Stimulated activated CD4-positive, alpha-beta T cell treated with anti-CD3 and anti-CD28 coated beads, TNF-alpha, amount 100 ng/mL, for 24 hours (primary cell): ENCODE measurements at regions not wholly inside any gene's neighbourhood (a gene's known extent, or its start where the extent isn't known, plus 50 kb on each side); places are given as distances from the start of the nearest gene placed in this dataset.
"Not testable (repeated sequence)": the region's sequence is repeated elsewhere in the genome, so short reads cannot be mapped to it uniquely, and the experiment has no call there.

Experiments
- DNase-seq, 3 experiments: peaks; one replicate each; pipeline ENCODE4 v3.0.0-alpha.2; 2020; ENCODE audit warnings: low read depth in 3 of 3

DNA sequence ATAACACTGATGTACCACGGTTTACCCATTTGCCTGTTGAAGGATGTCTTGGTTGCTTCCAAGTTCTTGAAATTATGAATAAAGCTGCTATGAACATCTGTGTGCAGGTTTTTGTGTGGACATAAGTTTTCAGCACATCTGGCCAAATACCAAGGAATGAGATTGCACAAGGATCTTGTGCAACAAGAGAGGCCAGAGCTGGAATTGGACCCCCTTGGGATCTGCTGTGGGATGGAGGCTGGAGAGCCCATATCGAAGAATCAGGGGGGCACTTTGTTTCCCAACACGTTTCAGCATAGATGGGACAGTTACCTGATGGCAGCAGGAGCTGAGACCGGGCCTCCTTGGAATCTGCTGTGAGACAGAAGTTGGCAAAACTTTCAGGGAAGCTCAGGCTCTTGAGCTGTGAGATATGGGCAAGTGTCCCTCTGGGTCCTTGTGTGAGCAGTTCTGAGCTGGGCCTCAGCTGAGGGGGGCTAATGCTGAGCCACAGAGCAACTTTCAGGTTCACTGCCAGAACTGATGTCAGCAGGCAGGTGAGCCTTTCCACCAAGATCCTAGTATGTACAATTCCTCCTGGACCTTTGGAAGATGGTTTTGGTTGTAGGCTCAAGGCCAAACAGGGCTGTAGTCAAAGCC, 115.2 kb upstream of the RAB18 start:
- no peak for DNase-seq

DNA sequence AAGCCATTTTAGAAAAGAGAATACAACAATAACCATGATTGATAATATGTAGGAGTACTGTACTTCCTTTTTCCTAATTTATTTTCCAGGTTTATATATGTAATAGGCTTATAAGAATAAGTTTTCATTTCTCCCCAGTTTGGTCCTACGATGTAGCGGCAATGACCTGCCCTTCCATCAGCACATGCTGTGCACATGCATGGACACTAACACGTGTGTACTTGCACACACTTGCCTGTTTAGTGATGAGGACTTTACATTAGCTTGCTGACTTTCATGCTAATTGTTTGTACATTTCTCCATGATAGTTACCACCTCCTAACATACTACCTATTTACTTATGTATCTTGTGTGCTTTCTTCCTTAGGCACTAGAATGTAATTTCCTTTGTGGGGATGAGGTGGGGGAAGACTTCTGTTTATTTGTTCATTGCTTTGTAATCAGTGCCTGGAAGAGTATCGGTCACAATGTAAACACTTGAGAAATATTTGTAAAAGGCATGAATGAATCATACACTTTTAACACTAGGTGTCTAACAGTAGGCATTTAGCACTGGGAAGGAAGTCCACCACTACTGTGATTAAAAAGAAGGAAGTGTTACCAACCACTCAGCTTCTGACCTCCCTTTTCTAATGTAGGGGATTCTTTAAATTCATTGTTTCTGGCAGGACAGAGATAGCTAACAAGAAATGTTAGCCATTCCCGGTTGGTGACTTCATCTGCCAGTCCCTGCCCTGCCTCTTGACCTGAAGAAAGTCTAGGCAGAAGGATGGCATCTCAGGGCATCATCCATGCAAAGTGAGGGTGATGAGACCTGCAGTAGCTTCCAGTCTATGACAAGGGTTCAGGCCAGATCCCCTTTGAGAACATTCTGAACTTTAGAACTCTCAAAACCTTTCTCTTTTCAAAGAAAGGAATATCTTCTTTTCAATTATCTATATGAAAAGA, 120.2 kb upstream of the RAB18 start:
- no peak for DNase-seq

DNA sequence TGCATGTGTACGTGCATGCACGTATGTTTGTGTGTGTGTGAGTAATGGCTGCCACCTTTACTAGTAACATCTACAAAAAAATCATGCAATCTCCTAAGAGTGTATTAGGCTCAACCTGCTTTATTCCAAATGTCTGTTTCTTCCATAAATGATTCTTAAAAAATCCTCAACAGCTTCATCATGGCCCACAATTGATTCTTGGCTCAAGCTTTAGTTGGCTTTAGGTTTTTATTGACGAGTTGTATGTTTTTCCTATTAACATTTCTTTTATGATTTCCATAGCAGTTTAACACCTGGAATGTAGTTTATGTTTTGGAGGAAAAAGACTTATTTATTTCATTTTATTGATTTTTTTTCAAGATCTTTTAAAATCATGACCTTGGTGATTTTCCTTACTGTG, 121.9 kb upstream of the RAB18 start:
- no peak for DNase-seq

DNA sequence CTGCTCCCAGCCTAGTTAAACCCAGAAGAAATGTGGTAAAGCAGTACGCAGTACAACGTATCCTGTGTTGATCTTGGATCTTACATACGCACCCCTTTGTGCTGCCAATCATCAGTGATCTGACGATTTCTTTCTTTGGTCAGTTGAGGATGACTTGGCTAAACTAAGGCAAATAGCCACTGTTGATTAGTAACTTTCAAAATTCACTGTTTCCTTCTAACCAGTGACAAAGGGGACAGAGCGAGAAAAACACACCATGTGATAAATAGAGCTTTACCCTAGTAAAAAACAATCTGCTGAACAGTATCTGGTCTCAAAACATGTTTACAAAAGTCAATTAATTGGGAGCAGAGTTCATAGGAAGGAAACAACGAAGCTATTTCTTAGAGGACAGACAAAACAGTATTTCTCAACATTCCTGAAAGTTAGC, 123.2 kb upstream of the RAB18 start:
- no peak for DNase-seq

DNA sequence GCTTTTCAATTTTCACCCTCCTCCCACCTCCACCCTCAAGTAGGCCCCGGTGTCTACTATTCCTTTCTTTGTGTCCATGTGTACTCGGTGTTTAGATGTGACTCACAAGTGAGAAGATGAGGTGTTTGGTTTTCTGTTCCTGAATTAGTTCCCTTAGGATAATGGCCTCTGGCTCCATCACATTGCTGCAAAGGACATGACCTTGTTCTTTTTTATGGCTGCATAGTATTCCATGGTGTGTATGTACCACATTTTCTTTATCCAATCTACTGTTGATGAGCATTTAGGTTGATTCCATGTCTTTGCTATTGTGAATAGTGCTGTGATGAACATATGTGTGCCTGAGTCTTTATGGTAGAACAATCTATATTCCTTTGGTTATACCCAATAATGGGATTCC, 125.1 kb upstream of the RAB18 start:
- not testable (repeated sequence) for DNase-seq

DNA sequence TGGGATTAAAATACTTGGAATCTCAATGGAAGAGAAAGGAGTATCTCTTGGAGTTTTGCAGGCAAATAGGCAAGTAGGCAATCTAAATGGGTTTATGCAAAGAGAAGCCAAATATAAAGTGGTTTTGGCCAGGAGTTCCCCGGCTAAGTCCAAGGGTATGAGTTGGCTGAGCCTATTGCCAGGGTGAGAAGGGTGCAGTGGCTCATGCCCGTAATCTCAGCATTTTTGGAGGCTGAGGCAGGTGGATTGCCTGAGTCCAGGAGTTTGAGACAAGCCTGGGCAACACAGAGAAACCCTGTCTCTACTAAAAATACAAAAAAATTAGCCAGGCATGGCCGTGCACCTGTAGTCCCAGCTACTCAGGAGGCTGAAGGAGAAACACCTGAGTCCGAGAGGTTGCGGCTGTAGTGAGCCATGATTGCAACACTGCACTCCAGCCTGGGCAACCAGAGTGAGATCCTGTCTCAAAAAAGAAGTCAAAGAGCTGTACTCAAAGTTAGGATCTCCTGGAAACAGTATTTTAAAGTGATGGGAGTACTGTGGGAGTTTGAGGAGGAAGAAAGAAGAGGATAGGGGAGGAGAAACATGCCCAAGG, 130.4 kb upstream of the RAB18 start:
- DNase-seq, result no peak

DNA sequence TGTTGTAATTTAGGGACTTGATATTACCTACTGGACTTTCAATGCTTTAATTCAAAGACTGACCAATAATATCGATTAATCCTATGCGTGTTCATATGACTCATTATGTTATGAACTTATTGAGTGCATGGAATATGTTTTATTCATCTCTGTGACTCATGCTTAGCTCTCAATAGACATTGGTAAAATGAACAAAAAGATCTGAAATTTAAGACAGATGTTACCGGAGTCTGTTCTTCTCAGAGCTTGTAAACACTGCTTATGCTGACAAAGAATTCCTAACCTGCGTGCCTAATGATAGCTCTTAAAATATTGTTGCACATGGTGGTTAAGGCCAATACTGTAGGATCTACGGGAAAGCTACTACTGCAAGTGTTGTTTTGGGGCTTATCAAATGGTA, 131.5 kb upstream of the ACBD5 start:
- DNase-seq, result no peak

DNA sequence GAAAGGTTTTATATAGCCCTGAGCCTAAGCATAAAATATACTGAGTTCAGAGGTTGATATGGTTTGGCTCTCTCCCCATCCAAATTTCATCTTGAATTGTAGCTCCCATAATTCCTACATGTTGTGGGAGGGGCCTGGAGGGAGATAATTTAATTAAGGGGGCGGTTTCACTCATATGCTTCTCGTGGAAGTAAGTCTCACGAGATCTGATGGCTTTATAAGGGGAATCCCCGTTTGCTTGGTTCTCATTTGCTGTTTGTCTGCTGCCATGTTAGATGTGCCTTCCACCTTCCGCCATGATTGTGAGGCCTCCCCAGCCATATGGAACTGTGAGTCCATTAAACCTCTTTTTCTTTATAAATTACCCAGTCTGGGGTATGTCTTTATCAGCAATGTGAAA, 130.8 kb upstream of the ACBD5 start:
- not testable (repeated sequence) for DNase-seq

DNA sequence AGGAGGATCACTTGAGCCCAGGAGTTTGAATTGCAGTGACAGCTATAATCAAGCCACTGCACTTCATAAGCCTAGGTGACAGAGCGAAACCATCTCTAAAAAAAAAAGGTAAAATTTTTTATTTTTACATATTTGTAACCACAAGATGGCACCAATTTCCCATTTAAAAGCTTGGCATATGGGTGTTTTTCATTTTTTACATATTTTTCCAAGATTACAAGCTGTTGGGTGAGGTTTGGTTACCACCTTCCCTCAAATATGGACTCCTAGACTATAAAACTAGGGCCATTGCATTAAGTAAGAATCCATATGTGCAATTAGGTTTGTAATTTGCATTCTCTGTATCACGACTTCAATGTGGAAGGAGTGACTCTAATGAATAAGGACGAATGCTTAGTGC, 129.3 kb upstream of the ACBD5 start:
- no peak for DNase-seq

DNA sequence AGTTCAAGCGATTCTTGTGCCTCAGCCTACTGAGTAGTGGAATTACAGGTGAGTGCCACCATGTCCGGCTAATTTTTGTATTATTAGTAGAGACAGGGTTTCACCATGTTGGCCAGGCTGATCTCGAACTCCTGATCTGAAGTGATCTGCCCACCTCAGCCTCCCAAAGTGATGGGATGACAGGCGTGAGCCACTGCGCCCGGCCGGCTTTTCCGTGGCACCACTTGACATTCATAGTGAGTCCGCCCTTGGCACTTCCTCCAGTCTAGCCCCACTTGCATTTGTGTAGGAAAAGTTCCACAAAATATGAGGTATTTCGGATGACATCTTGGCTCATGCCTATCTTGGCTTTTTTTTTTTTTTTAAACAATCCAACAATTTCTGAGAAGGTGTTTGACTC, 128.1 kb upstream of the ACBD5 start:
- DNase-seq, result no peak

DNA sequence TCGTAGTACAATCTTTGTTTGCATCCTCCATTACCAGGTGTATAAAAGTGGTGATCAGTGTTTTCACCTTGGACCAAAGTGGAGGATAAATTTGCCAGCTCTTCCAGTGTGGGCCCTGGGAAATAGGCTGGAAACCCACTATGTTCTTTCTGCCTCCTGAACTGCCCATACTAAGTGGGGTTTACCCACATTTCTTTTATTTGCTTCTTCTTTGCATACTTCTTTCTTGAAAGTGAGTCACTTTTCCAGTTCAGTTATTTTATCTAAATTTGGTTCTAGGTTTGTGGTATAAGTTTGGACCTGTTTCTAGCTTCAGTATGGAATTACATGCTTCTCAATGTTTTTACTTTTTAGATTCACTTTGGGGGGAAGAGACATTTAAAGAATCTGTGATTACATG, 126.2 kb upstream of the ACBD5 start:
- no peak for DNase-seq

DNA sequence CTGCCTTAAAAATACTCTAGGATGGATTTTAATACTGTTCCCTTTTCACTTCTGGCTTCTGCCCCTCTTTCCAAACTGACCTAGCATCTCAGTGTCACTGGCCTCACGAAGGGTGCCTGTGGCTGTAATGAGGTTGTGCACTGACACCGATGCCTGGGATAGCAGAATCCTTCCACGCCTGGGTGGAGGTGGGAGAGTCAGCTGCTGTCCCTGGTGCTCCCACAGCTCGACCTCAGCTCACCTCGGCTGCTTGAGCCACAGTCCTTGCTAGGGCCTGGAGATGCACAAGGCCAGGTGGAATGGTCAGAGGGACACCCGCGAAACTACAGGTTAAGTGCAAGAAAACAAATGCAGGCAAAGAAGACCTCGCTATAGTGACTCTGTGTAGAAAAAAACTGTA, 123.4 kb upstream of the ACBD5 start:
- no peak for DNase-seq

DNA sequence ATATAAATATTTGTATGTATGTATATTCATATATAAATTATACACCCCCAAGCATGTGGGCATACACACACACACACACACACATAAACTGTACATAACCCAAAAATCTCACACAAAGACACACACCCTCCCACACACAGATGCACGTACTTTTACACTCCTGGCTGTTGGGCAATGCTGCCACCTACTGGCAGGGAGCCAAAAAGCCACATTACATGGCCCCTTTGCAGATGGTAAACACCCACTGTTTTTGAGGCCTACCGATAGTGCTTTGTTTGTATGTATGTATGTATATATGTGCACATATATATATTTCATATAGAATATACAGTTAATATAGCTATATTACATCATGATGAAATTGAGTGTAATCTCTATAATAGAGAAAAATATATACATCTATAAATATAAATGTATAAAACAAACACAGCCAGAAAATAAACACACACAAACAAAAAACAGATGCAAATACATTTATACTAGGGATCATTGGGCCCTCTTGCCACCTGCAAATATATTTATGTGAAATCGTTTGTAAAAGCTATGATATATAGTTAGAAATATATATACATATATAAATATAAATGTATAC, 120.1 kb upstream of the ACBD5 start:
- peak; percentile 66 to 79 (median 75) for DNase-seq

DNA sequence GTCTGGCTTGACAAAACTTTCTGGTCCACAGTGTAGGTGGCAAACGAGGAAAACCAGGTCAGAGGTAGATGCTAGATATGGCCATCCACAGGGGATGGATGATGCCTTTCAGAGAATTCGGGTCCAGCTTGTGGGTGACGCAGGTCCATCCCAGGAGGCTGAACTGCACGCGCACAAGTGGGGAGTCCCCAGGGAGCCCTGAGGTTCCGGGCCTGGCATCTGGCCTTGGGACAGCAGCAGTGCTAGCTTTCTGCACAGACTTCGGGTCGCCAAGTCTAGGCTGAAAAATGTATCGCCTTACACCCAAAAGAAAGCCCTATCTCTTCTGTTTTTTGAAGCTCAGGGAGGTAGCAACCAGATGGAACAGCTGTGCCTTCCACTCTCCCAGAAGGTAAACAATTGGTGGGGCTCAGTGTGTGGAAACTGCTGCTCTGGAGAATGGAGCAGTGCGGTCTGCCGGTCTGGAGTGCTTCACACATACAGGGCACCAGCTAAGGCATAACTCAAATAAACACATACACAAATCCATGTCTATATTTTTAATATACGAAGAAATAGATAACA, 119.3 kb upstream of the ACBD5 start:
- no peak for DNase-seq

DNA sequence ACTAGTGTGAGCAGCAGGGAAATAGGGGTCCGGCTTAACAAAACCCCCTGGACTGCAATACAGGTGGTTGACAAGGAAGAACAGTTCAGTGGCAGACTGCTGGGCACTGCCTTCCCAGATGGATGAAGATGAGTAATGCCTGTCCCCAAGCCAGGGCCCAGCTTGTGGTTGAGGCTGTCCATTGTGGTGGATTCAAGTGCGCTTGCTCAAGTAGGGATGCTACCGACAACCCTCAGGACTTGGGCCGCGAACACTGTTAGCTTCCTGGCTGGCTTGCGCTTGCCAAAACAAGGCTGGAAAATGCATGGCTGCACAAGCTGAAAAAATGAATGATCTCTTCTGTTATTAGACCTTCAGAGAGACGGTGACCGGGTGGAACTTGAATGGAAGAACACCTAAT, 116.1 kb upstream of the ACBD5 start:
- DNase-seq, result no peak

DNA sequence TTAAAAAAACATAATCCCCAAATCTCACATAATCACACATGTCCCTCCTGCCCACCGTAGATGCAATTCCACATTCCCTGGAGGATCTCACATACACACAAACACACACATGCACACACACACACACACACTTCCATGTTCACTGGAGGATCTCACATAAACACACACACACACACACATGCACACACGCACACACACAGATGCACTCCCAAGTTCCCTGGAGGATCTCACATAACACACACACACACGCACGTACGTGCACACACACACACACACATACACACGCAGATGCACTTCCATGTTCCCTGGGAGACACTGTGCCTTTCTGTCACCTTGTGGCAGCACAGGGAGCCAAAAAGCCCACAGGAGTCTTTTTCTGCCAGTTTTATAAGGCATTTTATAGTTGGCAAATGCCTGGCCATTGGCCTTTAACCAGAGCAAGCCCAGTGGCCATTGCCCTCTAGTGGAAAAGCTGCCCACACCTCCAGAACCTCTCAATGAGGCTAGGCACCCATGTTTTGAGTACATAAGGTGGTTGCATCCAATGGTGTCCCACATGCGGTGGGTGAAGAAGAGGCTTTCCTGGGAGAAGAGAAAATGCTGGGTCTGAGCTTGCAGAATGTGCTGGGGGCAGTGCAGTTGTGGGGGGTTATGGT, 115.4 kb upstream of the ACBD5 start:
- no peak for DNase-seq

DNA sequence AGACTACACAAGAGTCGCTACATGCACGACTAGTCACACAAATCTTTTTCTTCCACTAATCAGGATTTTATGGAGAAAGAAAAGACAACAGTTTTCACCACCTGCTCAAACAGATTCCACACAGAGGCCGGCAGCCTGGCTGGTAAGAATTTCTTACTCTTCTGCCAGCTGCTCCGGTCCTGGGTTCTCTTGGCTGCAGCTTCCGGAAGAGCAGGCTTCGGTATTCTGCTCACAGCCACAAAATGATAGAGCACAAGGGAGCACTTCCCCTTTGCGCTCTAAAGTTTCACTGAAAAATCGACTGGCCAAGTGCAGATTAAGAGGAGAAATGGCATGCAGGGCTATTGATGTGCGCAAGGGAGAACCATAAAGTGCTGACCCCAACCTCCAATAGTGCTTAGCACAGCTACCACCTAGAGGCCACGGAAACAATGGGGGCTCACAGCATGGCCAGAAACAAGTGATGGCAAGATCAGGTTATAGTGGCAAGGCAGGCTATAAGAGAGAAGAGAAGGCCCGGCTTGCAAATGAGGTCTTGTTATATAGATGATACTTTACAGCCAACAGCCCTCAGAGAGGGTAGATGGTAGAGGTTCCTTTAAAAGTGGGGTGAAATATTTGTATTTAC, 114.2 kb upstream of the ACBD5 start:
- DNase-seq, result not testable (repeated sequence)

DNA sequence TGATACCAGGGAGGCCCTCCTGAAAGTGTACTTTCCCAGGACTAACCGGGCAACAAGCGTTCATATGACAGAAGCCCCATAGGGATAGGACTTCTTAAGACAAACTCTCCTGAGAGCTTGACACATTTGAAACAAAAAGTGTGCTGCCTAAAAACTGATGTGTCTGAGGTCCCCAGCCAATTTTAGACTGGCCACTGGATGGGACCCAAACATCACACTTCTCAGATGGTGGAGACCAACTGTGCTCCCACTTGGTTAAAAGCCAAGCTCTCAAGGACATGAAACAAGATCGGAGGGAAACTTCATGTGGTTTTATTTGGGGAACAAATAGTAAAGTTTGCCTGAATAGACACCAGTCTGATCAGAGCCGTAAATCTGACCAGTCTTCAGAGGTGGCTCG, 113.5 kb upstream of the ACBD5 start:
- not testable (repeated sequence) for DNase-seq

DNA sequence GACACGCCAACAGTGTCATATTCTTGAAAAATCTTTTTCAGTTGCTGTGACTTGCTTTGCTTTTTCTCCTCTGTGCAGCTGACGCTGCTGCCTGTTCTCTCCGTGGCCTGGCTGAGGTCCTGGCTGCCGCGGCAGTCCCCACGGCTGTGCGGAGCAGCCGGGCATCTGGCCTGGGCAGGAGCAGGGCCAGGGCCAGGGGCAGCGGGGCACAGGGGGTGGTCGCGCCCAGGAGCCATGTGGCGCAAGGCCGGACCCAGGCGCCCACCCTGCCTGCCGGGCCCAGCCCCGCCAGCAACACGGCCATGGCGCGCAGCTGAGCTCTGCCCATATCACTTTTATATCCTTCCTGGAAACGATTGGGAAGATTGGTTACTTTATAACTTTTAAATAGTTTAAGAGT, 109.4 kb upstream of the ACBD5 start:
- no peak for DNase-seq

DNA sequence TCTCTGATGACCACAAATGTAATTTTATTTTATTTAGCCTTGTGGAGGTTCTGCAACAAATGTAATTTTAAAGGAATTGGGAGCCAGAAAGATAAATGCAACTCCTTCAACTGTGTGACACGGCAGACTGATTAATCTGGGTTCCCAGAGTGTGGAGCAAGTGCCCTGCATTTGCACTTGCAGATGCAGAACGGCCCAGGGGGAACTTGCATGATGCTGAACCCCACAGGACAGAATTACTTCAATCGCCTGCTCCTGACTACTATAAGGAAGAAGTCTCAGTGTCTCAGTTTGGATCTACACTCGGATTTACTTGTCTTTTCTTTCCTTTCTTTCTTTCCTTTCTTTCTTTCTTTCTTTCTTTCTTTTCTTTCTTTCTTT, 107.2 kb upstream of the ACBD5 start:
- not testable (repeated sequence) for DNase-seq

DNA sequence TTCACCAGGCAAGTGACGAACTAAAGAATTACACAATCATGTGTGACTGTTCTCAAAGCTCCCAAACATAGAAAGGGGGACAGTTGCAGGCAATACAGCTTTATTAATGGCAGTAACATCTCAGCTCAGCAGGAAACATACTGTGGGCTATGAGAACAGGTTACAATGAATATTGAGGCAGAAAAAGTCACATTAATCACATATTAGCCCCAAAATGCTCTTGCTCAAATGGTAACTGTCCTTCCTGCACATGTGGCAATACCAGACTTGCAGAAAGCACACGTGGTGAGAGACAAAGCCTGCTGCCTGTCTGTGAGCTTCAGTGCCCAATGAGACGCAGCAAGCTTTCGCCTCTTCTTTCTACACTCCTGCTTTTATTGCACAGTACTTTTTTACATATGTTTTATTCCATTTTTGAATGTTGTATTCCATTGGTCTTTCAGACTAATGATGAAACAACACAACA, 104.9 kb upstream of the ACBD5 start:
- DNase-seq, result no peak
